ENCODE measurements at regions not wholly inside any gene's neighbourhood (a gene's known extent, or its start where the extent isn't known, plus 50 kb on each side); places are given as distances from the start of the nearest gene placed in this dataset.

DNA sequence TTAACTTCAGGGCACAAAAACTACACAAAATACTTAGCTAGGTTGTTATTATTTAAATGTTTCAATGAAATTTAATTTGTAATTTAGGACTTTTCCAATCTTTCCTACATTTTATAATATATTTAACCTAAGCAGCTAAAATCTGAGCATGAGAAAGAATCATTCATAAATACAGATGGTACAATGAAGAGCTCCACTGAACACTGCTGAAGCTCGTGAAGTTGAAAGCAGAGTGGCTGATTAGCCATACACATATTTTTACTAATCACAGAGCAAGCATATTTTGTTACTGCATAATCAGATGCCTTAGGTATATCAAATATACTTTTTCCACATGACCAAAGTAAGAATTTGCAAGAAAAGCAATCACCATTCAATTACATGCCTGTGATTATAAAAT is 184.9 kb upstream of the ETAA1 start:
- TF ChIP-seq, protein P1, sequence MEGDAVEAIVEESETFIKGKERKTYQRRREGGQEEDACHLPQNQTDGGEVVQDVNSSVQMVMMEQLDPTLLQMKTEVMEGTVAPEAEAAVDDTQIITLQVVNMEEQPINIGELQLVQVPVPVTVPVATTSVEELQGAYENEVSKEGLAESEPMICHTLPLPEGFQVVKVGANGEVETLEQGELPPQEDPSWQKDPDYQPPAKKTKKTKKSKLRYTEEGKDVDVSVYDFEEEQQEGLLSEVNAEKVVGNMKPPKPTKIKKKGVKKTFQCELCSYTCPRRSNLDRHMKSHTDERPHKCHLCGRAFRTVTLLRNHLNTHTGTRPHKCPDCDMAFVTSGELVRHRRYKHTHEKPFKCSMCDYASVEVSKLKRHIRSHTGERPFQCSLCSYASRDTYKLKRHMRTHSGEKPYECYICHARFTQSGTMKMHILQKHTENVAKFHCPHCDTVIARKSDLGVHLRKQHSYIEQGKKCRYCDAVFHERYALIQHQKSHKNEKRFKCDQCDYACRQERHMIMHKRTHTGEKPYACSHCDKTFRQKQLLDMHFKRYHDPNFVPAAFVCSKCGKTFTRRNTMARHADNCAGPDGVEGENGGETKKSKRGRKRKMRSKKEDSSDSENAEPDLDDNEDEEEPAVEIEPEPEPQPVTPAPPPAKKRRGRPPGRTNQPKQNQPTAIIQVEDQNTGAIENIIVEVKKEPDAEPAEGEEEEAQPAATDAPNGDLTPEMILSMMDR (IDR thresholded peaks at IDR 0.05 in 4 of 5, conservative IDR thresholded peaks at IDR 0.05 in 1 of 5), result no peak
- TF ChIP-seq POLR2A (IDR thresholded peaks at IDR 0.05), result no peak
- ATAC-seq, result no peak
- Histone ChIP-seq H3K9me3 (no peaks in the 10 kb centered on the region), H3K27ac (no peak overlapping the region), H3K4me1 (no peaks in the 10 kb centered on the region), H3K36me3 (no peaks in the 10 kb centered on the region), H3K4me3 (no peak overlapping the region), H3K27me3 (no peaks in the 10 kb centered on the region)
- DNase-seq, result no peak
- in situ Hi-C loops (cut with MboI; ENCODE audit: low sequenced_read_pairs in 4 of 4) (no loop called here), intact Hi-C loops (cut with DNase I; ENCODE audit: low total_unique reads) (no loop called here)

DNA sequence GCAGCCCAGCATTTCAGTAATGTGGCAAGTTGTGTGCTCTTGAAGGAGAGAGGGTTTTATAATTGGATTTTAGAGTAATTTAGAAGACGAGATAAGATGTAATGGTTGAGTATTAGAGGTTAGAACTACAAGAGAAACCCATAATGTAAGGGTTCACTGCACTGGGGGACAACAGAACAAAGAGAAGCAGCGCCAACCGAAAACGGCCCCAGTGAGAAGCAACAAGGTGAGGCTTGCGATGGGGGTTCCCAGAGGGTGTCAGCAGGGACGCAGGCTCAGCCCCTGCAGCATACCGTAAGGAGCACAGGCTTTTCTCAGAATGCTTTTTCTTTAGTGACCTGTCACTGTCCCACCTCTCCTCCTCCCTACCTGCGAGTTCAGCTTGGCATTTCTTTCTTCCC is 183.9 kb upstream of the ETAA1 start:
- H3K4me3 ChIP-seq, result no peak overlapping the region
- intact Hi-C loops (cut with DNase I; ENCODE audit: low total_unique reads), result no loop called here
- H3K27me3 ChIP-seq, result no peaks in the 10 kb centered on the region
- DNase-seq (no peak), ATAC-seq (no peak)
- no peaks in the 10 kb centered on the region for H3K4me1 ChIP-seq
- no peaks in the 10 kb centered on the region for H3K9me3 ChIP-seq
- no peaks in the 10 kb centered on the region for H3K36me3 ChIP-seq
- in situ Hi-C loops (cut with MboI; ENCODE audit: low sequenced_read_pairs in 4 of 4), result no loop called here
- TF ChIP-seq POLR2A (IDR thresholded peaks at IDR 0.05), result no peak
- TF ChIP-seq, protein P1 (IDR thresholded peaks at IDR 0.05 in 4 of 5, conservative IDR thresholded peaks at IDR 0.05 in 1 of 5), result no peak
- no peak overlapping the region for H3K27ac ChIP-seq

DNA sequence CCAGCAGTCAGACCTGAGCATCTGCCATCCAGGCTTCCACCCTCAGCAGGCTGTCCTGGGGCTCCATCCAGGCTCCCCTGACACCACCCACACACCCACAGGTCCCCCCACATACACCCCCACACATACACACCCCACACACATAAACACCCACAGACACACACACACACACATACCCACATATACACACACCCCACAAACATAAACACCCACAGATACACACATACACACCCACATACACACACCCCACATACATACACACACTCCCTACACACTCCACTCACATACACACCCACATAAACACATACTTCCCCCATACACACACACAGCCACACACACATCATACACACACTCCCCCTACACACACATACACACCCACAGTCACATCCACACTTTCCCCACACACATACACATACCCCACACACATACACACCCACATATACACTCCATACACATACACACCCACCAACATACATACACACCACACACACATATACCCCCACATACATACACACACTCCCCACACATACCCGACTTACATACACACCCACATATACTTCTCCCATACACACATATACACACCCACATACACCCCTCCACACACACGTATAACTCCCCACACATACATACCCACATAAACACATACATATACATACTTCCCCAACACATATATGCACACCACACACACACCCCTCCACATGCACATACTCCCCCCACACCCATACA is 183.3 kb upstream of the ETAA1 start:
- Histone ChIP-seq H3K36me3 (no peaks in the 10 kb centered on the region), H3K4me3 (no peak overlapping the region), H3K9me3 (no peaks in the 10 kb centered on the region), H3K27ac (no peak overlapping the region), H3K27me3 (no peaks in the 10 kb centered on the region), H3K4me1 (no peaks in the 10 kb centered on the region)
- ATAC-seq, result no peak
- intact Hi-C loops (cut with DNase I; ENCODE audit: low total_unique reads) (no loop called here), in situ Hi-C loops (cut with MboI; ENCODE audit: low sequenced_read_pairs in 4 of 4) (no loop called here)
- no peak for DNase-seq
- TF ChIP-seq, protein P1 (IDR thresholded peaks at IDR 0.05 in 4 of 5, conservative IDR thresholded peaks at IDR 0.05 in 1 of 5), result no peak
- no peak for TF ChIP-seq POLR2A (IDR thresholded peaks at IDR 0.05)

DNA sequence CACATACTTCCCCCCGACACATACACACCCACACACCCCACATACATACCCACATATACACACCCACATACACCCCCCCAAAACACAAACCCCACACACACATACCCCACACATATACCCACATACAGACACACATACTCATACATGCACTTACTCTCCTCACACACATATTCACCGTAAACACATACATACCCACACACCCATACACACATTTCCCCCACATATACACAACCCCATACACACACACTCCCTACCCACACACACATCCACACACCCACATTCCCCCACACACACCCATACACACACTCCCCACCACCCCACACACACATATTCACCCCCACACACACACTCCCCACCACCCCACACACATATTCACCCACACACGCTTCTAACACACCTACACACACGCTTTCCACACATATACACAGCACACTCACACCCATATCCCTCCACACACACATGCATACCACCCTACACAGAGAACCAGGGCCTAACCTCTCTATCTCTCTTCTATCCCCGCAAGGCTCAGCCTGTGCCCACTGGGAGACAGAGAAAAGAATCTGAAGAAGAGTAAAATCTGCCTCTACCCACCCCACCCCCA is 182.4 kb upstream of the ETAA1 start:
- Histone ChIP-seq H3K9me3 (no peaks in the 10 kb centered on the region), H3K27ac (no peak overlapping the region), H3K4me1 (no peaks in the 10 kb centered on the region), H3K4me3 (no peak overlapping the region), H3K36me3 (no peaks in the 10 kb centered on the region), H3K27me3 (no peaks in the 10 kb centered on the region)
- DNase-seq (no peak), ATAC-seq (no peak)
- TF ChIP-seq POLR2A (IDR thresholded peaks at IDR 0.05), result no peak
- TF ChIP-seq, protein P1 (IDR thresholded peaks at IDR 0.05 in 4 of 5, conservative IDR thresholded peaks at IDR 0.05 in 1 of 5), result no peak
- in situ Hi-C loops (cut with MboI; ENCODE audit: low sequenced_read_pairs in 4 of 4) (no loop called here), intact Hi-C loops (cut with DNase I; ENCODE audit: low total_unique reads) (no loop called here)
